ENCODE measurements at regions not wholly inside any gene's neighbourhood (a gene's known extent, or its start where the extent isn't known, plus 50 kb on each side); places are given as distances from the start of the nearest gene placed in this dataset.

- H3K27ac ChIP-seq, result no peak overlapping the region
- no peaks in the 10 kb centered on the region for H3K27me3 ChIP-seq
- TF ChIP-seq, protein P1, sequence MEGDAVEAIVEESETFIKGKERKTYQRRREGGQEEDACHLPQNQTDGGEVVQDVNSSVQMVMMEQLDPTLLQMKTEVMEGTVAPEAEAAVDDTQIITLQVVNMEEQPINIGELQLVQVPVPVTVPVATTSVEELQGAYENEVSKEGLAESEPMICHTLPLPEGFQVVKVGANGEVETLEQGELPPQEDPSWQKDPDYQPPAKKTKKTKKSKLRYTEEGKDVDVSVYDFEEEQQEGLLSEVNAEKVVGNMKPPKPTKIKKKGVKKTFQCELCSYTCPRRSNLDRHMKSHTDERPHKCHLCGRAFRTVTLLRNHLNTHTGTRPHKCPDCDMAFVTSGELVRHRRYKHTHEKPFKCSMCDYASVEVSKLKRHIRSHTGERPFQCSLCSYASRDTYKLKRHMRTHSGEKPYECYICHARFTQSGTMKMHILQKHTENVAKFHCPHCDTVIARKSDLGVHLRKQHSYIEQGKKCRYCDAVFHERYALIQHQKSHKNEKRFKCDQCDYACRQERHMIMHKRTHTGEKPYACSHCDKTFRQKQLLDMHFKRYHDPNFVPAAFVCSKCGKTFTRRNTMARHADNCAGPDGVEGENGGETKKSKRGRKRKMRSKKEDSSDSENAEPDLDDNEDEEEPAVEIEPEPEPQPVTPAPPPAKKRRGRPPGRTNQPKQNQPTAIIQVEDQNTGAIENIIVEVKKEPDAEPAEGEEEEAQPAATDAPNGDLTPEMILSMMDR (IDR thresholded peaks at IDR 0.05), result no peak
- intact Hi-C loops (cut with DNase I), result no loop called here
- H3K4me1 ChIP-seq, result no peaks in the 10 kb centered on the region
- H3K9me3 ChIP-seq, result no peaks in the 10 kb centered on the region
- no peak for DNase-seq (ENCODE audit: low spot score in 2 of 2)
- H3K36me3 ChIP-seq, result no peaks in the 10 kb centered on the region
- no peak overlapping the region for H3K4me3 ChIP-seq
These were observed 221.8 kb downstream of the KIT start for GRCh38 chr4:54879576-54879975.

DNA sequence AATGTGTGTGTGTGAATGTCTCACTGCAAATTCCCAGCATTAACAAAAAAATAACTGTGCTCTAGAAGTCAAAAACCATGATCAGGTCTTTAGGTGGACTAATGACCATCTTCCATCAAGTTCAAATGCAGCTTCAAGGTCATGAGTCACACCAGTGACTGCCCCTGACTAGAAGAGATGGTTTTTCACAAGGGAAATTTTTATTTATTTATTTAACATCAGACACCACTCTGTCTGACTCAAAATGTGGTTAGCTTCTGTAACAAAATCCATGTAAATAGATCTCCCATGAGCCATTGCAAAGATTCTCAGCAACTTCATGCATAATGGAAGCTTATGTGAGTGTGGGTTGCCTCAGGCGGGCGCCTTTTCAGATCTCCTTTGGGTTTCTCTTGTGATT lies 219.2 kb downstream of the KIT start:
- TF ChIP-seq, protein P1 (IDR thresholded peaks at IDR 0.05), result no peak
- H3K27ac ChIP-seq, result no peak overlapping the region
- no peaks in the 10 kb centered on the region for H3K9me3 ChIP-seq
- intact Hi-C loops (cut with DNase I), result no loop called here
- H3K27me3 ChIP-seq, result no peaks in the 10 kb centered on the region
- DNase-seq (ENCODE audit: low spot score in 2 of 2), result no peak
- no peaks in the 10 kb centered on the region for H3K4me1 ChIP-seq
- no peaks in the 10 kb centered on the region for H3K36me3 ChIP-seq
- no peak overlapping the region for H3K4me3 ChIP-seq

DNA sequence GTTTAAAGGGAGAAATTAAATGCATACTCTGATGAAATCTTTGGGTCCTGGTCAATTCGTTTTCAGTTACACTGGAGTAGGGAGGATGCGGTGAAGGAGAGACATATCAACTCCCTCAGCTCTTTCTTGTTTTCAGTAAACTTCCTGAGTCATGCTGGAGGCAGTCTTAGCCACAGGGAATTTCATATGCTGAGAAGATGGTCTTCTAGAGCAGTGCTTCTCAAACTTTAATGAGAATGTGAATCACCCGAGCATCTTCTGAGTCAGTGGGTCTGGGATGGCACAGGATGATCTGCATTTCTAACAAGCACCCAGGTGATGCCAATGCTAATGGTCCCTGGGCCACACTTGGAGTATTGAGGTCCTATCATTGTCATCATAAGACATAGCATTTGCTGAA lies 214.5 kb downstream of the KIT start:
- no peaks in the 10 kb centered on the region for H3K27me3 ChIP-seq
- no peaks in the 10 kb centered on the region for H3K9me3 ChIP-seq
- TF ChIP-seq, protein P1 (IDR thresholded peaks at IDR 0.05), result no peak
- H3K4me1 ChIP-seq, result no peaks in the 10 kb centered on the region
- no peak overlapping the region for H3K27ac ChIP-seq
- H3K36me3 ChIP-seq, result no peaks in the 10 kb centered on the region
- DNase-seq (ENCODE audit: low spot score in 2 of 2), result no peak
- no peak overlapping the region for H3K4me3 ChIP-seq
- intact Hi-C loops (cut with DNase I), result no loop called here

GRCh38 chr4:54863571-54864255 lies 206.0 kb downstream of the KIT start:
- DNase-seq (ENCODE audit: low spot score in 2 of 2), result no peak
- Histone ChIP-seq H3K27me3 (no peaks in the 10 kb centered on the region), H3K36me3 (no peaks in the 10 kb centered on the region), H3K4me3 (no peak overlapping the region), H3K4me1 (no peaks in the 10 kb centered on the region), H3K27ac (no peak overlapping the region), H3K9me3 (no peaks in the 10 kb centered on the region)
- TF ChIP-seq, protein P1 (IDR thresholded peaks at IDR 0.05), result no peak
- intact Hi-C loops (cut with DNase I), result no loop called here

DNA sequence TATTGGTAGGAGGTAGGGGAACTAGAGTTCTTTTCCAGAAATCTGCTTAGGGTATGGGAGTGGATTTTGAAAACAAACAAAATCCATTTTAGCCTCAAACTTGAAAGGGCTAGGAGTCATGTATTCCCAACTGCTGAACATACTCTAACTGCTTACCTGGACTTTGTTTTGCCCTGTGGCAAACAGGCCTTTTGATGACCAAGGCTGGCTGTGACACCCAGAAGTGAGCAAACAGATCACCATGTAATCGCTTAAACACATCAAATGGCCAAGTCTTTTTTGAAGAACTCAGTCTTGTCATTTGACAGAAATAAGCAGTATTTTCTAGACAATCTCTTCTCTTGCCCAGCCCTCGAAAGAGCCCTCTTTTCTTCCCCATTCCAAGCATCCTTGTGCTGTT lies 203.4 kb downstream of the KIT start:
- Histone ChIP-seq H3K9me3 (no peaks in the 10 kb centered on the region), H3K27me3 (no peaks in the 10 kb centered on the region), H3K36me3 (no peaks in the 10 kb centered on the region), H3K4me1 (no peaks in the 10 kb centered on the region), H3K4me3 (no peak overlapping the region), H3K27ac (no peak overlapping the region)
- DNase-seq (ENCODE audit: low spot score in 2 of 2), result no peak
- intact Hi-C loops (cut with DNase I), result no loop called here
- TF ChIP-seq, protein P1 (IDR thresholded peaks at IDR 0.05), result no peak

Measured in ascending aorta (tissue), 2 donors.